C4-2B (cell line): ENCODE measurements at regions not wholly inside any gene's neighbourhood (a gene's known extent, or its start where the extent isn't known, plus 50 kb on each side); places are given as distances from the start of the nearest gene placed in this dataset.

Experiments used
- CTCF ChIP-seq: fragments of 450-650 bp; conservative IDR thresholded peaks from 2 replicates; pipeline ENCODE4 v1.5.1; 2017; ENCODE audit warnings: mild to moderate bottlenecking
- ZFX ChIP-seq: fragments of 450-650 bp; IDR thresholded peaks from 2 replicates; pipeline ENCODE4 v1.6.1; 2017

- no peak for TF ChIP-seq CTCF
- no peak for TF ChIP-seq ZFX
Measured at GRCh38 chr14:25828562-25828961, 769.3 kb downstream of the NOVA1 start.
